ENCODE measurements at regions not wholly inside any gene's neighbourhood (a gene's known extent, or its start where the extent isn't known, plus 50 kb on each side); places are given as distances from the start of the nearest gene placed in this dataset.

- TF ChIP-seq CTCF (IDR thresholded peaks at IDR 0.05) (no peak), POLR2A (IDR thresholded peaks at IDR 0.05) (no peak)
Measured at GRCh38 chr6:6883011-6883410, 224.8 kb upstream of the RREB1 start.
